ENCODE measurements at regions not wholly inside any gene's neighbourhood (a gene's known extent, or its start where the extent isn't known, plus 50 kb on each side); places are given as distances from the start of the nearest gene placed in this dataset.
"Not testable (repeated sequence)": the region's sequence is repeated elsewhere in the genome, so short reads cannot be mapped to it uniquely, and the experiment has no call there.

DNA sequence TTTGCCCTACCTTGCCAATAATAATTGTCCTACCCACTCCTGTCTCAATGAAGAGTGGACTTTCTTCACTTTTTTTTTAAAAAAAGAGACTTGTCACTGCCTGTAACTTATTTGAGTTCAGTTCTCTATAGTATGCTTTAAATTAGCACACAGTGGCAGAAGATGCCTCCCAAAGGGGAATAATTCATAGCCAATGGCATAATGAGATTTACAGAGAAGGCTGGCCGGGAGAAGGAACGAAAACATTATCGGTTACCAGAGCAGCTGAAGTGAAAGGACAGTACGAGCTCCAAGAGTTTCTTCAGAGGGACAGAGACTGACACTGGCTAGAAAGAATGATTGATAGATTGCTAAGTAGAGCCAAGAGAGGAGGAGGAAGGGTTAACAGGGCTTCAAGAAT, 356.3 kb downstream of the EMP1 start:
- DNase-seq, result no peak

DNA sequence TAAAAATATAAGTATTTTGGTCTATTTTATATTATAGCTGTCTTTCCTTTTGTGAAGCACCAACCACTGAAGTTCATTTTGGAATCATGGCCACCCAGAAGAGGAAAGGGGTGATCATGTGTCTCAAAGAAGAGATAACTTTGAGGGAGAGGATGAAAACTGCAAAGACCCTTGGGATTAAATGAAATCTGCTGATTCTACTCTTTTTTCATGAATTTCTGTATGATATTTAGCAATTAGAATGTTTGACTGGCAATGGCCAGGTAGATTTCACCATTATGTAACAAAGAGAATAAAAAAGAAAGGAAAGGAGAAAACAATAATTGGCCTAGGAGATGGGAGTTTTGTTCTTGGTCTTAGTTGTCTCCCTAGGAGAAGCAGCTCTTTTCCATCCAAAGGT, 350.8 kb downstream of the EMP1 start:
- DNase-seq, result no peak

DNA sequence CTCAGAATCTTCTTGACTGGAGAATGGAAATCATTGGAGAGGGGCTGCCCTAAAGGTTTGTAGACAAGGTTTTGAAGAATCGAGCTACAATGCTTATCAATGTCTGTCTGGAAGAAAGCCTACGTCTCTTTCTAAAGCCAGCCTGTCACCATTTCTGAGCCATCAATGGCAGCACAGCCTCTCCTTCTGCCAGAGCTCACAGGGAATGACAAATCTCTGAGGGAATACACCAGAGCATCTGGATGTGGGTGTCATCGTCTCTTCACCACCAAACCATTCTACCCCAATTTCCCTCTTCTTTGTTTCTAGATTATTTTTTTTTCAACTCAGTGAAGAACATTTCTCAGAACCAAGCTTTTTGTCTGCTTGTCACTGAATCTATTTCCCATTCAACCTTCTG, 349.7 kb downstream of the EMP1 start:
- no peak for DNase-seq

DNA sequence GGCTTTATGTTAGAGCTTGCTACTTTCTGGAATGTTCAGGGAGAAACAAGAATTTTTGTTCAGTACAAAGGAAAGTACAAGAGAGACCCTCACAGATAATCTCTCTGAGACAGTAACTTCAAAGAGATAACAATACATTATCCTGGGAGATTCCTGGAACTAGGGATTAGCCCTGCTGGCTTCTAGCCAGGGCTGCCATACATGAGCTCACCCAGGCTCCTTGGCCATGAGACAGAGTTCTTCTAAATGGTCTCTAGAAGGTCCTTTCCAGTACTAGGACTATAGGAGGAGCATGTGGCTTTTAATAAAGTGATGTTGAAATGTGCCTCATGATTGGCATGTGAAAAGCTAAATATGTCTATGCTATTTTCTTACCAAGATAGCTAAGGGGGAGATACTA, 342.5 kb downstream of the EMP1 start:
- no peak for DNase-seq

DNA sequence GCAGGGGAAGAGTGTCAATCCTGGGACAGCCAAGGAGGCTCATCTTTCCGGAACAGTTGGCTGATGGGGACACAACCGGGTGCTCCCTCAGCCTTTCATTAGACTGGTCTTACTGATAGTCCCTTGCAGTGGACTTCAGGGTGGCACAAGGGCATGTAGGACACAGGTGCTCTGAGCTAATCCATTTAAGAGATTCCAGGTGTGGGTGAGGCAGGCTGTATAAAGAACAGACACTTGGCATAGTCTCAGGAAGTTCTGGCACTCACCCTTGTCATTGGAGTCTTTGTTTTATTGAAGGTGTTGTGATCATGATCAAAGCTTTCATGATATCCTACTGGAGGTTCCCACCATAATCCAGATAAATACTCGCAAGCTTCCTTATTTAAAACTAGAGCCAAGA, 341.6 kb downstream of the EMP1 start:
- DNase-seq, result no peak

DNA sequence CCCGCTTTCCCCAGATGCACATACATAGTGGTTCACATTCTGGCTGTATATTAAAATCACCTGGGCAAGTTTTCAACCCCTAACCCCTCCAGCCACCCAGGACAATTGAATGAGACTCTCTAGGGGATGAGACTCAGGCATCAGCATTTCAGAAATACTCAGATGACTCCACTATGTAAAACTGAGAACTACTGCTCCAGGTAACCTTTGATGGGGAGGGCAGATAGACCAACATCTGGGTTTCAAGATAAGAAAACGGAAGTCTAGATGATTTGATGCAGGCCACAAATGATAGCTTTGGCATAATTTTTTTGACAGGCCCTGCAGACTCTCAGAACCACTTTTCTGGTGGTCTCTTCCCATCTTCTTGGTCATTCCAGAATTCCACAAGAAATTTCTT, 341.1 kb downstream of the EMP1 start:
- DNase-seq, result no peak

DNA sequence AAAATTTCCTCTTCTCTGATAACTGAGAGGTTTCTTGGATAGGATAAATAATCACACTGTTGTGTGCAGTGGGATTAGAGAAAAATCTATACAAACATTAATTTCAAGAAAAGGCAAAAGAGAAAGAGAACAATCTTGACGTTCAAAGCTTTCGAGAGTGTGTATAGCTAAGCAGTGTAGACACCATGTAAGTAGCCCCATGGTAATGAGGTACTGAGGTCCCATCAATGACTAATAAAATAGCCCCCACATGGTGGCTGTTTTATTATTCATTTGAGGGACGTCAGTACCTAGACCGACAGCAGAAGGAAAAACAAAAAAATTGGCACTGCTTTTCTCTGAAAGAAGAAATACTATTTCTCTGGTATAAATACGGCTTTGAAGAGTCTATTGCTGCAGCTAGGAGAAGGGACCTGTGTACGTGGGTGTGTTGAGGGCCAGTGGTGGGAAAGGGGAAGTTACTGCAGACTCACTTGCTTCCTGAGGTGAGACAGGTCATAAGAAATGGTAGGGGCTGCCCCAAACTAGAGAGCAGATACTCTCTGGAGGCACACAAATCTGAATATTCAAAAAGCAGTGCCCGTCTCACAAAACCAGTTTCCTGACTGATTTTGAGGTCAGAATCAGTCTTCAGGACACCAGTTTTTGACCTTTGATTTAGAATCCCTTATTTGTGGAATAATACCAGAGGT, 339.8 kb downstream of the EMP1 start:
- DNase-seq, result no peak

DNA sequence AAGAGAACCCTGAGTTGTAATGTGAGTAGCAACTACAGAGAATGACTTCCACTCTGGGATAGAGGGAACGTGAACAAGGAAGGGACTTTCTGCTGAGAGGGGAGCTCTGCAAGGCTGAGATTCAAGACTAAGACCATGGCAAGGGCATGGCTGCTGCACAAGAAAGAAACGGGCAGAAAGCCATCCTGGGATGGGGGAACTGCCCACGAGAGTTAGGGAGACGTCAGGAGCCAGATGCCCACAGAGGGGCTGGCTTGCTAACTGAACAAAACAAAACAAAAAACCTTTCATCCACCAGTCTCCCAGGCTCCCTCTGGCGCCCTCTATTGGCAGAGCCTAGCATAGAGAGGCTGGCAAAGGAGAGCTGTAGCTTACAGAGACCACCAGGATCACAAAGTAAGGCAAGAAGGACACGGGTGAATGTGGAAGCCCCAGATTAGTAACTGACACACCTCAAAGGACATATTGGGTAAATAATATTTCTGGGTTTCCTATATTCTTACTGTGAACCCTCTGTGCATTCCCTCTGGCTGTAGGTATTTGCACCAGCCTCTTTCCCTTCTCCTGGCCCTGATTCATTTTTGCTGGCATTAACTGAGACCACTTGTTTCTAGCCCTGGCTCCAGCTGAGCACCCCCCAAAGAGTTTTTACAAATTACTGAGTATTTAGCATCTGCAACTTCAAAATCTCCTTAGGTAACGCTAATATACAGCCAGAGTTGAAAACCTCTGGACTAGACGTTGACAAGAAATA, 338.3 kb downstream of the EMP1 start:
- DNase-seq, result no peak

DNA sequence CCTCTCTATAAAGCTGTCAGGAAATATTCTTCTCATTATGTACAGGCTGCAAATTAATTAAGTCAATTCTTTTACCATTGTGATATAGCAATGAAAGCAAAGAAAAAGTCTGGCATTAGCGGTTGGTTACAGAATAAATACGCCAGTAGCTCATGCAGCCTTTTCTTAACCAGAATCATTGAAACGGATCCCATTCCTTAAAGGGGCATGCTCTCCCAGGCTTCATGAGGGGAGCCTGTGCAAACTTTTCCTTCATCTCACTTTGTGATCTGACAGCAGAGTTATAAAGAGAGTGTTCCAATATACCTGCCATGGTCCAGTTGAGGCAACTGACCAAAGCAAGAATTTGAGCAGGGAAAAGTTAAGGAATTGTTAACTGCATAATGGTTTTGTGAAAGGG, 337.7 kb downstream of the EMP1 start:
- DNase-seq, result no peak

DNA sequence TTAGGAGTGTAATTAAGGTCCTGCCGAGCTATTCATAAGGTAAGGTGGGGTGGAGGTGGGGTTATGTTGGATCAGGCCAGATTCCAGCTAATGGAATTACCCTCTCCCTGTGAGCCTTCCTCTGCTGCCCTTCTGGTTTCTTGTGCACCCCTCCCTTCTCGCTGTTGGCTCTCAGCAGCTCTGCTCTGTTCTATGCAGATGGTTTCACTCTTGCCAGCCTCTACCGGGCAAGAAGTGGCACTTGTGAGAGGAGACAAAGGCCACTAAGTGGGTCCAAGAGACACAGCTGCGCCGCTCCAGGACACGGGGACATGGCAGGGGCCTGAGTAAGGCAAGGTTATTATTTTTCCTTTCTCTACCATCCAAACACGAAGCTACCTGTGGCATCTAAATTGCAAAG, 334.4 kb downstream of the EMP1 start:
- no peak for DNase-seq

DNA sequence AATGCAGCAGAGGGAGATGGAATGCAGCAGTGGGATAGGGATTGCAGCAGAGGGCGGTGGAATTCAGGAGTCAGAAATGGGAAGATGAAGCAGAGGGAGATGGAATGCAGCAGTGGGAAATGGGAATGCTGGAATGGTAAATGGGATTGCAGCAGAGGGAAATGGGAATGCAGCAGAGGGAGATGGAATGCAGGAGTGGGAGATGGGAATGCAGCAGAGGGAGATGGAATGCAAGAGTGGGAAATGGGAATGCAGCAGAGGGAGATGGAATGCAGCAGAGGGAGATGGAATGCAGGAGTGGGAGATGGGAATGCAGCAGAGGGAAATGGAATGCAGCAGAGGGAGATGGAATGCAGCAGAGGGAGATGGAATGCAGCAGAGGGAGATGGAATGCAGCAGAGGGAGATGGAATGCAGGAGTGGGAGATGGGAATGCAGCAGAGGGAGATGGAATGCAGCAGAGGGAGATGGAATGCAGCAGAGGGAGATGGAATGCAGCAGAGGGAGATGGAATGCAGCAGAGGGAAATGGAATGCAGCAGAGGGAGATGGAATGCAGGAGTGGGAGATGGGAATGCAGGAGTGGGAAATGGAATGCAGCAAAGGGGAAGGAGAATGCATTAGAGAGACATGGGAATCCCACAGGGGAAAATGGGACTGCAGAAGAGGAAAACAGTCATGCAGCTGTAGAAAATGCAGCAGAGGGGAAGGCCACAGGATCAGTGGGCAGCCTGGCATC, 329.8 kb downstream of the EMP1 start:
- DNase-seq, result not testable (repeated sequence)

DNA sequence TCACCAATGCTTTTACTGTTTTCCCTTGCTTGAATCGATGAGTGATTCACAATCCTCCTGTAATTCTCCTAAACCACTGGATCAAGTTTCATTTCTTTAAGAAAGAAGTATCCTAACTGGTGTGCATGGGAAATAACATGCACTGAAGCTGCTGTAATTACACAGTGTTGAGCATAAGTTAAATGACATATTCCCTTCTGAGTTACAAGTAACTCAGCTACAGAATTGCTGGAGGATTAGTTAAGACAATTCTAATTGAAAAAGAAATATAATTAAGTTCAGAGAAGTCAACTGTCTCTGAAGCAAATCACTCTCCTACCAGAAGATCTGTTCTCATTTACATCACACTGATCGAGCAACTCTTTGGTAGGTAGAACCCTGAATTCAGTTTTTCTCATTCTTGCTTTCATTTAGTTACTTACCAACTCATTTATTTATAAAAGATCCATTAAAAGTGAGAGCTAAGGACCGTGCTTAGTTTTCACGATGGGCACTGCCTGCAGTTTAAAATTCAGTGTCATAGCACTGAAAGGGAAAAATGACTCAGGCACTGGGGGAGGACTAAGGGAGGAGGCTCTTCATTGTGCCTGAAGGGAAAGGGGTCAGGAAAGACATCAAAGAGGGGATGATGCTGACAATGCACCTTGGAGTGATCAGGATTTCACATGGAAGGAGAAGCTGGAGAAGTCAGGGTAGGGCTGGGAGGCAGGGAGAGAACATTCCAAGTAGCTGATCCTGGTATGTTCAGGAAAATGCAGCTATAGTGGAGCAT, 327.2 kb downstream of the EMP1 start:
- no peak for DNase-seq

DNA sequence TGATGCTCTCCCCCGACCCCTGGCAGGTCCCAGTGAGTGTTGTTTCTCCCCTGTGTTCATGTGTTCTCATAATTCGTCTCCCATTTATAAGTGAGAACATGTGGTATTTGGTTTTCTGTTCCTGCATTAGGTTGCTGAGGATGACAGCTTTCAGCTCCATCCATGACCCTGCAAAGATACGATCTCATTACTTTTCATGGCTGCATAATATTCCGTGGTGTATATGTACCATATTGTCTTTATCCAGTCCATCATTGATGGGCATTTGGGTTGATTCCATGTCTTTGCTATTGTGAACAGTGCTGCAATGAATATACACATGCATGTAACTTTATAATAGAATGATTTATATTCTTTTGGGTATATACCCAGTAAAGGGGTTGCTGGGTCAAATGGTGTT, 321.5 kb downstream of the EMP1 start:
- DNase-seq, result not testable (repeated sequence)

DNA sequence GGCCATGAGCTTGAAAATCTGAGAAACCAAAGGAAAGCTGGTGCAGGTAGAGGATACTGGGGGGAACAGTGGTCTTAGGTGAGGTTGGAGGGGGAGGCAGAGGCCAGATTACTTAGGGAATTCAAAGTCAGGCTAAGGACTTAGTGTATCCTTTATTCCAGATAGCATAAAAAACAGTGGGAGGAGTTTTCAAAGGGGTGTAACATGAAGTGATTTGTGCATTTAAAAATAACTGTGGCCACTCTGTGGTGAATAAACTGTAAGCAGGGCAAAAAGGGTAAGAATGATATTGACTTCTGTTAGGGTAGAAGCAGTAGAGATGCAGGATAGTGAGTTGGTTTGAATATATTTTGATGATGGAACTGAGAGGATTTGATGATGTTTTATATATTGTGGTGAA, 313.2 kb downstream of the EMP1 start:
- DNase-seq, result no peak

DNA sequence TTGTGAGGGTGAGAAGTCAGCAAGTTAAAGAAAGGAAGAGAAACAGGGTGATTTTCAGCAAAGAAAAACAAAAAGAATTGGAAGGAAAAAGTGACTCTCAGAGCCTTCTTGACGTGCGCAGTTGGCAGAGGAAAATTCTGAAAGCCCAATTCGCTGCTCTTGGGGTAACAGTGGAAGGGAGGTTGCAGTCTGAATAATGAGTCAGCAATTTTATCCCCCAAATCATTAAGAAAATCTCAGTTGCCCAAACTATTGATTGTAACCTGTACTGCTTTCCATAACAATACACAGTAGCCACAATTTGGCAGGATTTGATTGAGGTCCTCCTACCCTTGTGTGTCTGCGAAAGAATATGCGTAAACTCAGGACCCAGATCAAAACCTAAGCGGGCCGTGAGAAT, 309.1 kb downstream of the EMP1 start:
- no peak for DNase-seq

DNA sequence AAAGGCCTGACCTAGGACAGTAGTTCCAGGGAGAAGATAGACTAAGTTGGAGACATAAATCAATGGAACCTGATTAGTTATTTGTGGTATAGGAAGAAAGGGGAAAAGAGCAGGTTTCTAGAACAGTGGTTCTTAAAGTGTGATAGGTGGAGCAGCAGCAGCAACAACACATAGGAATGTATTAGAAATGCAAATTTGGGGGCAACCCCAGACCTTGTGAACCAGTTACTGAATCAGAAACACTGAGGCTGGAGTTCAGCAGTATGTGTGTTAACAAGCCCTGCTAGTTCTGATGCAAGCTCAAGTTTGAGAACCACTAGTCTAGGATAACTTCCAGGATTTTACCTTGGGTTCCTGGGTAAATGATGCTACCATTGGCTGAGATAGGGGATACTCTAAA, 308.7 kb downstream of the EMP1 start:
- no peak for DNase-seq

DNA sequence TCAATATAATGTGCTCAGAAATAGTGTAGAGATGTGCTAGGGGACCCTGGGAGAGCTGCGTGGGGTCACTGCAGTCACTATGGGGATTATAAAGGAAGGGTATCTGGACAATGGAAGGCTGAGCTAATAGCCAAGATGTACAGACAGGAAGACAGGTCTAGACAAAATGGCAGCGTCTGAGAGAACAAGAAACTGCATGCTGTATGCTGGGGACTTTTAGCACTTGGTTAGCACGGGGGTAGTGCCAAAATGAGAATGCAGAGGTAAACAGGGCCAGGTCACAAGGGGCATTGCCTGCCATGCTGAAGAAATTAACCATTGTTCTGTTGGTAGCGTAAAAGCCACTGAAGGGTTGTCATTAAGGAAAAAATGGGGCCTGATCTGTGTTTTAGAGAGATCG, 308.2 kb downstream of the EMP1 start:
- DNase-seq, result no peak

DNA sequence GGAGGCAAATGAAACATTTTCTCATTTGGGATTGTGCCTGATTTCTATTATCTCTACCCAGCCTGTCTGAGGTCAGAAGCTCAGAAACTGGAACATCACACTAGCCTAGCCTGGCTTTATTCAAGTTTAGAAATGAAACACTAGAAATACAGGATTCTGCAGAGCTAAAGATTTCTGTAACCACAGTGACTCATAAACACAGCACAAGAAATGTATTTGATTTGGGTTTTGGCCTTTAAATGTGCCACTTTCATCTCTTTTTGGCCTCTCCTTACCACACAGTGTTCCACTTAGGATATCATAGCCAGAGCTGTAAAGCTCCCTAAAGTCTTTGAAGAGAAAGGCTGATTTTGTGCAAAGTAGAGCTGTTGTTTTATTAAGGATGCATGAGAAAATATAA, 307.5 kb downstream of the EMP1 start:
- DNase-seq, result no peak

DNA sequence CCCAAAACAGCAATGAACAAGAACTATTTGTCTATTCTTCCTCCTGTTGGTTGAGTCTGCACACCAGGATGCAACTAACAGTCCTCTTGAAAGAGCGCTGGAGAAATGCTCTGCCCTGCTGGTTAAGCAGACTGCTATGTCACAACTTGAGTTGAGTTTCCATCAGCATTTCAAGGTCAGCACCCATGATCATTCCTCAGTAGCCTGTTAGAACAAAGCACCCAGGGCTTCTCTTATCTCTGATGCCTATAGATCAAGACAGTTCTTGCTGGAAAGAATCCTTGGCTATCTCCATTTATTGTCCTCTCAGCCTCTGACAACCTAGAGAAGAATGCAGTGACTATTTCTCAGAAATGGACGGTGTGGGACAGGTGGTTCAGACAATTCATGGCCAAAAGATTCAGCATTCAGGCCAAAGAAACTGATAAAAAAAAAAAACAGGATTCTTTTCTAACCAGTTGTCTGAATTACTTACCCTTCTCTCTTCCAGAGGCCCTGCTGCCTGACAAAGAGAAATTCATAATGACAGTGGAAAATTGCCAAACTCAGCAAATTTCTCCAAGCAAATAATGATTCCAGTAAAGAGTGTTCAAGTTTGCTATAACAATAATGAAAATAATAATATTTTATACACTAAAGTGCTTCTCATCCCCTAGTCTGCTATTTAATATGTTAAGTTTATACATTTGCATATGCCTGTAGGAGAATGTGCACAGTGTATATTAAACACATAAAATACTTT, 306.7 kb downstream of the EMP1 start:
- DNase-seq, result no peak

DNA sequence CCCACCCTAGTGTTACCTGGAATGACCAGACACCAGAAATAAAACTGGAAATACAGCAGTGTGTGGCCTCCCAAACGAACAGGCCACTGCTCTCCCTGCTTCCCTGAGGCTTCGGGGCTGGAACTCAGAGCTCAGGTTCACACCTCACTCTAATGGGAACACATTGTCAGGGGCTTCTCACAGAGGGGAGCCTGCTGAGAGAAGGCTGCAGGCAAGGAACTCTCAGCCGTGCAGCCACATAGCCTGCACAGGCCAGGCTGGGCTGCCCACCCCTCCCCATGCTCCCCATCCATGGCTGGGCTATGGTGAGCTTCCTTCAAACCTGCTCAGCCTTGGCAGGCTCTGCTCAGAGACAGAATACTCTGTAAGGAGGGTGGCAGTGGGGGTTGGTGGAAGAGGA, 302.5 kb downstream of the EMP1 start:
- no peak for DNase-seq

DNA sequence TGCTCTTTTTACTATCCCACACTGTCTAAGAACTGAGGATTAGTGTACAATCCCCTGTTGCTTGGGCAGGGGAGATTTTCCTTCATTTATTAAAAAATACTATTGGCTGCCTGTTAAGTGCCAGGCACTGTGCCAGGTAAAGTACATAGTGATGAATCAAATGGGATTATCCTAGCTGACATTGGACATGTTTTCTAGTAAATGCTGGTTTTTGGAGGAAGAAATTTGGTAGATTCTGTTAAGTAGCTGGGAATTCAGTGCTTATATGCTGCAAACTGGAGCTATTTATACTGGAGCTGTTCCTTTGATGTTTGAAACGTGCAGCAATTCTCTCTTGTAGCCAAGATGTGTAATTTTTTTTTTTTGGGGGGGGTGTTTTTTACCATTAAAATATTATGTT, 299.6 kb downstream of the EMP1 start:
- DNase-seq, result no peak

DNA sequence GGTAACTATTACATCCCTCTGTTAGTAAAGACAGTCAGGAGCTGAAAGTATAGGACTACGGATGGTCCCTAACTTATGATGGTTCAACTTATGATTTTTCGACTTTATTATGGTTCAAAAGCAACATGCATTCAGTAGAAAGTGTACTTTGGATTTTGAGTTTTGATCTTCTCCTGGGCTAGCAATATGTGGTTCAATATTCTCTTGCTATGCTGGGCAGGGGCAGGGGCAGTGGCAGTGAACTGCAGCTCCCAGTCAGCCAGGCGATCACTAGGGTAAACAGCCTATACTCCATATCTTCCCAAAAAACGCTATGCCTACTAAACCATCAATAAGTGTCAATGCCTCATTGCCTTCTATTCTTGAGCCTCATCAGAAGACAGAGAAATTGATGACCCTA, 292.7 kb downstream of the EMP1 start:
- no peak for DNase-seq

DNA sequence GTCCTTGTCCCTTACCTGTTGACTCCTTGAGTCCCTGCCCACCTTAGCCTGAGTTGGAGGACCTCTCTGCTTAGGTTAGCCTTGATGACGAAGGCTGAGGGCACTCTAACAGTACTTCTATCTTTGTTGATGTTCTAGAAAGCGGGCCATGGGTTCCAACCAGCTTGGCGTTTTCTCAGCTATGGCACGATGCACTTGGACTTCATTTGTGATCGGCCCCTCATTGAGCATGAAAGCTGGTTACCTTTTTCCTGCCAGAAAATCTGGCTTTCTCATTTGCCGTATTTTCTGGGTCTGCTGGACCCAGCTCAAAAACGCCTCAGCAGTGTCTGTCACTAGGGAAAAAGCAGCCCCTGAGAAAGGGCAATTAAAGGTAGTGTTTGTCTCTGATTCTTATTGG, 290.8 kb downstream of the EMP1 start:
- DNase-seq, result no peak
